ENCODE measurements at regions not wholly inside any gene's neighbourhood (a gene's known extent, or its start where the extent isn't known, plus 50 kb on each side); places are given as distances from the start of the nearest gene placed in this dataset.

- Histone ChIP-seq H2AFZ (ENCODE audit: low read length) (no peak overlapping the region), H3K79me2 (ENCODE audit: control insufficient read depth, insufficient read depth, low read length) (no peaks in the 10 kb centered on the region), H3K27ac (ENCODE audit: insufficient read depth, low read length) (no peak overlapping the region), H3K4me2 (ENCODE audit: extremely low read depth, insufficient read depth, low read length) (no peak overlapping the region), H3K4me3 (replicated peaks in 1 of 4; ENCODE audit: control extremely low read depth in 1 of 4, insufficient read depth in 1 of 4, low read depth in 3 of 4, low read length in 4 of 4) (no peak overlapping the region), H3K36me3 (ENCODE audit: control insufficient read depth, insufficient read depth, low read length) (no peaks in the 10 kb centered on the region), H3K4me1 (ENCODE audit: control insufficient read depth, extremely low read depth, insufficient read depth, low read length) (peaks cover 2% of the 10 kb centered on the region), H3K27me3 (ENCODE audit: control insufficient read depth, insufficient read depth, low read length) (no peaks in the 10 kb centered on the region), H3K9me3 (ENCODE audit: control insufficient read depth, insufficient read depth, low read depth, low read length) (no peaks in the 10 kb centered on the region), H3K9ac (ENCODE audit: insufficient read depth, low read length) (no peak overlapping the region), H4K20me1 (ENCODE audit: control insufficient read depth, extremely low read depth, insufficient read depth, low read length) (no peaks in the 10 kb centered on the region)
- TF ChIP-seq CTCF (conservative IDR thresholded peaks at IDR 0.05 in 1 of 2, IDR thresholded peaks at IDR 0.05 in 1 of 2; ENCODE audit: low read depth in 1 of 2, low read length in 2 of 2) (no peak), EZH2 (IDR thresholded peaks at IDR 0.05; ENCODE audit: low read length, missing control alignments) (no peak)
- DNase-seq (ENCODE audit: low read depth in 2 of 2), result no peak
Measured at GRCh38 chr4:43343298-43343697, 450.8 kb downstream of the GRXCR1 start.

- no peak overlapping the region for H3K9ac ChIP-seq (ENCODE audit: insufficient read depth, low read length)
- H3K4me1 ChIP-seq (ENCODE audit: control insufficient read depth, extremely low read depth, insufficient read depth, low read length), result no peaks in the 10 kb centered on the region
- TF ChIP-seq EZH2 (IDR thresholded peaks at IDR 0.05; ENCODE audit: low read length, missing control alignments), result no peak
- no peak for TF ChIP-seq CTCF (conservative IDR thresholded peaks at IDR 0.05 in 1 of 2, IDR thresholded peaks at IDR 0.05 in 1 of 2; ENCODE audit: low read depth in 1 of 2, low read length in 2 of 2)
- DNase-seq (ENCODE audit: low read depth in 2 of 2), result no peak
- no peaks in the 10 kb centered on the region for H3K27me3 ChIP-seq (ENCODE audit: control insufficient read depth, insufficient read depth, low read length)
- H3K9me3 ChIP-seq (ENCODE audit: control insufficient read depth, insufficient read depth, low read depth, low read length), result no peaks in the 10 kb centered on the region
- no peak overlapping the region for H2AFZ ChIP-seq (ENCODE audit: low read length)
- no peaks in the 10 kb centered on the region for H3K36me3 ChIP-seq (ENCODE audit: control insufficient read depth, insufficient read depth, low read length)
- H3K4me2 ChIP-seq (ENCODE audit: extremely low read depth, insufficient read depth, low read length), result no peak overlapping the region
- no peak overlapping the region for H3K4me3 ChIP-seq (replicated peaks in 1 of 4; ENCODE audit: control extremely low read depth in 1 of 4, insufficient read depth in 1 of 4, low read depth in 3 of 4, low read length in 4 of 4)
- H3K27ac ChIP-seq (ENCODE audit: insufficient read depth, low read length), result no peak overlapping the region
- H3K79me2 ChIP-seq (ENCODE audit: control insufficient read depth, insufficient read depth, low read length), result no peaks in the 10 kb centered on the region
- no peaks in the 10 kb centered on the region for H4K20me1 ChIP-seq (ENCODE audit: control insufficient read depth, extremely low read depth, insufficient read depth, low read length)
Measured at GRCh38 chr4:43345323-43345925, 452.9 kb downstream of the GRXCR1 start.

GRCh38 chr4:43348591-43348990, 456.1 kb downstream of the GRXCR1 start:
- Histone ChIP-seq H3K4me1 (ENCODE audit: control insufficient read depth, extremely low read depth, insufficient read depth, low read length) (peaks cover 2% of the 10 kb centered on the region), H3K4me3 (replicated peaks in 1 of 4; ENCODE audit: control extremely low read depth in 1 of 4, insufficient read depth in 1 of 4, low read depth in 3 of 4, low read length in 4 of 4) (no peak overlapping the region), H3K27me3 (ENCODE audit: control insufficient read depth, insufficient read depth, low read length) (no peaks in the 10 kb centered on the region), H3K9ac (ENCODE audit: insufficient read depth, low read length) (no peak overlapping the region), H3K4me2 (ENCODE audit: extremely low read depth, insufficient read depth, low read length) (no peak overlapping the region), H3K36me3 (ENCODE audit: control insufficient read depth, insufficient read depth, low read length) (no peaks in the 10 kb centered on the region), H3K9me3 (ENCODE audit: control insufficient read depth, insufficient read depth, low read depth, low read length) (no peaks in the 10 kb centered on the region), H3K79me2 (ENCODE audit: control insufficient read depth, insufficient read depth, low read length) (no peaks in the 10 kb centered on the region), H4K20me1 (ENCODE audit: control insufficient read depth, extremely low read depth, insufficient read depth, low read length) (no peaks in the 10 kb centered on the region), H2AFZ (ENCODE audit: low read length) (no peak overlapping the region), H3K27ac (ENCODE audit: insufficient read depth, low read length) (no peak overlapping the region)
- DNase-seq (ENCODE audit: low read depth in 2 of 2), result no peak
- TF ChIP-seq EZH2 (IDR thresholded peaks at IDR 0.05; ENCODE audit: low read length, missing control alignments), result no peak
